B cell (primary cell): ENCODE measurements at regions not wholly inside any gene's neighbourhood (a gene's known extent, or its start where the extent isn't known, plus 50 kb on each side); places are given as distances from the start of the nearest gene placed in this dataset.

Experiments used
- ATAC-seq: fragments of 200-7000 bp; cut with Tn5 transposase; one replicate; pipeline ENCODE4 v1.10.0; 2021; ENCODE audit warnings: low read depth, mild to moderate bottlenecking, moderate number of reproducible peaks, moderate library complexity
- CTCF ChIA-PET: fragments of 350-600 bp; sonication (Branson Sonifier 250); formaldehyde crosslinking; loops from one replicate; lab custom pipeline; 2021; ENCODE audit warnings: antibody characterized with exemption, inconsistent platforms; lab: Charles Lee
- POLR2A ChIA-PET: fragments of 350-600 bp; sonication (Branson Sonifier 250); formaldehyde crosslinking; loops from one replicate; lab custom pipeline; 2021; ENCODE audit warnings: antibody characterized with exemption; lab: Charles Lee
- DNase-seq: peaks from one replicate; pipeline ENCODE4 v3.0.0; 2013
- H2AFZ ChIP-seq: 2 replicates; pipeline ENCODE4 v1.6.1; 2012; ENCODE audit warnings: mild to moderate bottlenecking, low read depth, low read length; ENCODE audit not compliant: insufficient read depth, poor library complexity, severe bottlenecking
- H3K27ac ChIP-seq, 2 donors: 1 replicate in 1 of 2; 2 replicates in 1 of 2; pipeline ENCODE4 v1.5.1; 2012 to 2013; ENCODE audit warnings: low read length in 2 of 2, mild to moderate bottlenecking in 2 of 2, moderate library complexity in 1 of 2
- H3K27me3 ChIP-seq, 4 experiments: fragments of 200-600 bp in 1 of 4; sonication (generic) in 1 of 4; replicated peaks in 1 of 4; 1 replicate in 2 of 4; 2 replicates in 2 of 4; pipeline versions ENCODE4 v1.6.1 to v1.7.0; 2013 to 2016; ENCODE audit warnings: low read length in 3 of 4, mild to moderate bottlenecking in 2 of 4, mixed read lengths in 1 of 4, moderate library complexity in 1 of 4; ENCODE audit not compliant: insufficient read depth in 4 of 4, control insufficient read depth in 3 of 4; ENCODE audit errors: control extremely low read depth in 1 of 4
- H3K36me3 ChIP-seq, 2 experiments: replicated peaks in 1 of 2; 1 replicate in 1 of 2; 2 replicates in 1 of 2; pipeline versions ENCODE4 v1.6.1 to v1.7.1; 2013; ENCODE audit warnings: low read length in 1 of 2; ENCODE audit not compliant: insufficient read depth in 2 of 2, control insufficient read depth in 1 of 2; ENCODE audit errors: control extremely low read depth in 1 of 2, extremely low read depth in 1 of 2
- H3K4me1 ChIP-seq, 2 donors: fragments of 200-600 bp in 1 of 2; sonication (generic) in 1 of 2; 1 replicate in 1 of 2; 2 replicates in 1 of 2; pipeline versions ENCODE4 v1.5.1 to v1.6.1; 2013 to 2017; ENCODE audit warnings: low read length in 2 of 2; ENCODE audit not compliant: control insufficient read depth in 2 of 2, insufficient read depth in 2 of 2
- H3K4me2 ChIP-seq: replicated peaks from 2 replicates; pipeline ENCODE3; 2012; ENCODE audit warnings: mild to moderate bottlenecking, low read depth, low read length; ENCODE audit not compliant: poor library complexity, severe bottlenecking
- H3K4me3 ChIP-seq, 5 experiments: fragments of 200-600 bp in 1 of 5; sonication (generic) in 1 of 5; 1 replicate in 3 of 5; 2 replicates in 2 of 5; pipeline versions ENCODE4 v1.5.1 to v1.7.0; 2011 to 2016; ENCODE audit warnings: low read length in 4 of 5, mild to moderate bottlenecking in 4 of 5, low read depth in 2 of 5, control low read depth in 1 of 5, moderate library complexity in 1 of 5; ENCODE audit not compliant: insufficient read depth in 1 of 5; ENCODE audit errors: control extremely low read depth in 1 of 5, extremely low read depth in 1 of 5
- H3K79me2 ChIP-seq: fragments of 200-600 bp; sonication (generic); one replicate; pipeline ENCODE4 v1.6.0; 2016; ENCODE audit warnings: low read length; ENCODE audit not compliant: control insufficient read depth, insufficient read depth
- H3K9ac ChIP-seq: fragments of 200-600 bp; sonication (generic); 2 replicates; pipeline ENCODE4 v1.6.1; 2017; ENCODE audit warnings: mild to moderate bottlenecking, low read length, moderate library complexity
- H3K9me3 ChIP-seq, 3 donors: one replicate each; pipeline versions ENCODE4 v1.6.1 to v1.7.1; 2013; ENCODE audit warnings: low read length in 2 of 3; ENCODE audit not compliant: control insufficient read depth in 2 of 3, insufficient read depth in 1 of 3; ENCODE audit errors: control extremely low read depth in 1 of 3
- H4K20me1 ChIP-seq: 2 replicates; pipeline ENCODE4 v1.6.0; 2012; ENCODE audit warnings: mild to moderate bottlenecking, low read length; ENCODE audit not compliant: insufficient read depth, control insufficient read depth, poor library complexity, severe bottlenecking
- H3K27ac Mint-ChIP-seq: one replicate; pipeline ENCODE4 v1.8.0; 2021; ENCODE audit warnings: mixed read lengths
- H3K27me3 Mint-ChIP-seq: one replicate; pipeline ENCODE4 v1.8.0; 2021; ENCODE audit warnings: mixed read lengths
- H3K4me1 Mint-ChIP-seq: one replicate; pipeline ENCODE4 v1.8.0; 2021; ENCODE audit warnings: mixed read lengths
- H3K4me3 Mint-ChIP-seq: one replicate; pipeline ENCODE4 v1.8.0; 2021; ENCODE audit warnings: mixed read lengths
- H3K9me3 Mint-ChIP-seq: one replicate; pipeline ENCODE4 v1.8.0; 2022; ENCODE audit warnings: mixed read lengths; ENCODE audit not compliant: insufficient read depth
- CTCF ChIP-seq: fragments of 200-600 bp; IDR thresholded peaks from one replicate; pipeline ENCODE4 v1.8.0; 2022; ENCODE audit warnings: antibody characterized with exemption, mild to moderate bottlenecking
- EZH2 ChIP-seq: IDR thresholded peaks from 2 replicates; pipeline ENCODE4 v1.6.1; 2012; ENCODE audit warnings: borderline replicate concordance, low read depth, mild to moderate bottlenecking, moderate library complexity, low read length; ENCODE audit not compliant: insufficient read depth, poor library complexity, severe bottlenecking
- WGBS: methylation state at CpG from one replicate; pipeline ENCODE4 v1.1.5; 2013; ENCODE audit warnings: missing lambda C conversion rate; ENCODE audit not compliant: insufficient coverage; 5-methylcytosine and 5-hydroxymethylcytosine counted together
- intact Hi-C: fragments of 100-400 bp; cut with micrococcal nuclease; formaldehyde crosslinking; loops from one replicate; pipeline ENCODE4 v1.10.0; 2022

GRCh38 chr12:28830491-28830890 lies 318.6 kb upstream of the FAR2 start:
- Mint-ChIP-seq H3K9me3 (peaks cover 2% of the 10 kb centered on the region), H3K4me3 (no peak overlapping the region), H3K27me3 (no peaks in the 10 kb centered on the region), H3K4me1 (no peaks in the 10 kb centered on the region), H3K27ac (no peak overlapping the region)
- Histone ChIP-seq H3K27me3 (no peaks in the 10 kb centered on the region), H3K4me3 (no peak overlapping the region), H3K36me3 (no peaks in the 10 kb centered on the region), H2AFZ (no peak overlapping the region), H3K9ac (no peak overlapping the region), H3K4me1 (no peaks in the 10 kb centered on the region), H3K9me3 (peaks cover 0 to 4% (median 0%) of the 10 kb centered on the region in 3 donors), H3K27ac (no peak overlapping the region), H4K20me1 (no peaks in the 10 kb centered on the region), H3K79me2 (no peaks in the 10 kb centered on the region), H3K4me2 (no peak overlapping the region)
- 84% methylated on average over 11 of the region's 11 CpGs for WGBS
- intact Hi-C loops: no loop called here
- CTCF ChIA-PET: no interaction called here
- POLR2A ChIA-PET: no interaction called here
- ATAC-seq (no peak), DNase-seq (no peak)
- TF ChIP-seq CTCF (no peak), EZH2 (no peak)

GRCh38 chr12:28844718-28845117 lies 304.4 kb upstream of the FAR2 start:
- no peaks in the 10 kb centered on the region for H4K20me1 ChIP-seq
- H3K4me1 ChIP-seq: no peaks in the 10 kb centered on the region
- ATAC-seq (no peak), DNase-seq (no peak)
- Mint-ChIP-seq H3K4me1 (no peaks in the 10 kb centered on the region), H3K27me3 (no peaks in the 10 kb centered on the region), H3K4me3 (no peak overlapping the region), H3K27ac (no peak overlapping the region), H3K9me3 (peaks cover 4% of the 10 kb centered on the region)
- H2AFZ ChIP-seq: no peak overlapping the region
- no peak overlapping the region for H3K9ac ChIP-seq
- H3K4me2 ChIP-seq: no peak overlapping the region
- H3K27ac ChIP-seq: no peak overlapping the region
- H3K27me3 ChIP-seq: no peaks in the 10 kb centered on the region
- CTCF ChIA-PET: interaction anchor here (0.6 kb wide), 1 partner anchor 79 kb away, joined by 4 read pairs; no protein-coding TSS in a partner anchor
- TF ChIP-seq EZH2 (no peak), CTCF (no peak)
- intact Hi-C loops: no loop called here
- H3K79me2 ChIP-seq: no peaks in the 10 kb centered on the region
- POLR2A ChIA-PET: no interaction called here
- H3K36me3 ChIP-seq: no peaks in the 10 kb centered on the region
- H3K4me3 ChIP-seq: no peak overlapping the region
- peaks cover 0 to 2% (median 0%) of the 10 kb centered on the region in 3 donors for H3K9me3 ChIP-seq
- no CpG with 5 or more reads among the region's 2 CpGs for WGBS
